IMR-90 (cell line): ENCODE measurements at regions not wholly inside any gene's neighbourhood (a gene's known extent, or its start where the extent isn't known, plus 50 kb on each side); places are given as distances from the start of the nearest gene placed in this dataset.

ENCODE experiments used
- ATAC-seq: fragments of 200-7000 bp; cut with Tn5 transposase; 2 replicates; pipeline ENCODE4 v1.9.1; 2020; ENCODE audit warnings: low read depth, mild to moderate bottlenecking, moderate library complexity
- BruUV-seq: library from RNA; stranded (reverse); fragments of 400-500 nt; replicated peaks from 2 replicates; lab custom pipeline; 2021; lab: Mats Ljungman, UMichigan
- CTCF ChIA-PET: fragments of 300-600 bp; formaldehyde crosslinking; extraction: SDS; loops from one replicate; lab custom pipeline; 2021; ENCODE audit warnings: antibody characterized with exemption; lab: Yijun Ruan, JAX
- POLR2A ChIA-PET: fragments of 300-600 bp; sonication (Branson Sonifier 250); formaldehyde crosslinking; loops from one replicate; lab custom pipeline; 2022; ENCODE audit warnings: antibody characterized with exemption; ENCODE audit not compliant: unreplicated experiment; lab: Charles Lee
- DNase-seq: peaks from one replicate; pipeline ENCODE4 v3.0.0; 2013
- H2AFZ ChIP-seq: replicated peaks from 2 replicates; pipeline ENCODE3; 2013; ENCODE audit warnings: low read length, mild to moderate bottlenecking; ENCODE audit not compliant: poor library complexity
- H2AK5ac ChIP-seq: 2 replicates; pipeline ENCODE4 v1.6.1; 2013; ENCODE audit warnings: low read depth, low read length, inconsistent platforms
- H2AK9ac ChIP-seq: replicated peaks from 2 replicates; pipeline ENCODE3; 2013; ENCODE audit warnings: mild to moderate bottlenecking, low read depth, low read length, moderate library complexity; ENCODE audit not compliant: poor library complexity
- H2BK120ac ChIP-seq: 2 replicates; pipeline ENCODE4 v1.6.1; 2013; ENCODE audit warnings: low read depth, low read length, inconsistent platforms
- H2BK15ac ChIP-seq: 3 replicates; pipeline ENCODE4 v1.6.1; 2013; ENCODE audit warnings: low read depth, low read length, inconsistent platforms
- H2BK20ac ChIP-seq: 2 replicates; pipeline ENCODE4 v1.6.1; 2013; ENCODE audit warnings: low read depth, mild to moderate bottlenecking, inconsistent platforms, low read length, moderate library complexity
- H2BK5ac ChIP-seq: 2 replicates; pipeline ENCODE4 v1.6.1; 2013; ENCODE audit warnings: mild to moderate bottlenecking, low read depth, low read length, inconsistent platforms; ENCODE audit not compliant: poor library complexity, severe bottlenecking
- H3K14ac ChIP-seq: replicated peaks from 2 replicates; pipeline ENCODE4 v1.6.1; 2013; ENCODE audit warnings: low read depth, low read length, inconsistent platforms
- H3K18ac ChIP-seq: 2 replicates; pipeline ENCODE4 v1.6.1; 2013; ENCODE audit warnings: low read depth, low read length, control low read depth
- H3K23ac ChIP-seq: 2 replicates; pipeline ENCODE4 v1.6.1; 2013; ENCODE audit warnings: low read depth, low read length, inconsistent platforms
- H3K27ac ChIP-seq: 2 replicates; pipeline ENCODE4 v1.5.1; 2013; ENCODE audit warnings: mild to moderate bottlenecking, control low read depth, low read length; ENCODE audit not compliant: insufficient read depth
- H3K27me3 ChIP-seq: 2 replicates; pipeline ENCODE4 v1.6.1; 2013; ENCODE audit warnings: low read length; ENCODE audit not compliant: control insufficient read depth, insufficient read depth
- H3K36me3 ChIP-seq: 2 replicates; pipeline ENCODE4 v1.6.1; 2013; ENCODE audit warnings: low read length, mixed read lengths; ENCODE audit not compliant: control insufficient read depth, insufficient read depth
- H3K4ac ChIP-seq: 2 replicates; pipeline ENCODE4 v1.6.1; 2013; ENCODE audit warnings: low read depth, low read length, inconsistent platforms
- H3K4me1 ChIP-seq: 2 replicates; pipeline ENCODE4 v1.6.1; 2013; ENCODE audit warnings: low read length, mixed read lengths; ENCODE audit not compliant: control insufficient read depth, insufficient read depth
- H3K4me2 ChIP-seq: 2 replicates; pipeline ENCODE4 v1.6.1; 2013; ENCODE audit warnings: low read depth, mild to moderate bottlenecking, control low read depth, low read length, moderate library complexity
- H3K4me3 ChIP-seq: 2 replicates; pipeline ENCODE4 v1.5.1; 2013; ENCODE audit warnings: low read depth, mild to moderate bottlenecking, control low read depth, low read length, moderate library complexity; ENCODE audit not compliant: insufficient read depth
- H3K56ac ChIP-seq: 2 replicates; pipeline ENCODE4 v1.6.1; 2013; ENCODE audit warnings: low read length, inconsistent platforms; ENCODE audit not compliant: insufficient read depth; ENCODE audit errors: extremely low read depth
- H3K79me1 ChIP-seq, 2 experiments: 2 replicates each; pipeline ENCODE4 v1.6.1; 2013; ENCODE audit warnings: low read length in 2 of 2, inconsistent platforms in 1 of 2, low read depth in 1 of 2
- H3K9ac ChIP-seq: 2 replicates; pipeline ENCODE4 v1.6.1; 2013; ENCODE audit warnings: low read depth, low read length, control low read depth
- H3K9me1 ChIP-seq: 2 replicates; pipeline ENCODE4 v1.6.1; 2013; ENCODE audit warnings: low read length, inconsistent platforms; ENCODE audit not compliant: insufficient read depth
- H3K9me3 ChIP-seq: 2 replicates; pipeline ENCODE4 v1.6.1; 2013; ENCODE audit warnings: low read length; ENCODE audit not compliant: control insufficient read depth, insufficient read depth
- H4K20me1 ChIP-seq: 2 replicates; pipeline ENCODE4 v1.6.1; 2013; ENCODE audit warnings: low read length, inconsistent platforms; ENCODE audit not compliant: insufficient read depth
- H4K5ac ChIP-seq: 2 replicates; pipeline ENCODE4 v1.6.1; 2013; ENCODE audit warnings: mild to moderate bottlenecking, low read depth, low read length, control low read depth
- H4K8ac ChIP-seq, 2 experiments: 2 replicates each; pipeline ENCODE4 v1.6.1; 2013; ENCODE audit warnings: low read depth in 2 of 2, low read length in 2 of 2, control low read depth in 1 of 2, inconsistent platforms in 1 of 2
- H4K91ac ChIP-seq: 2 replicates; pipeline ENCODE4 v1.6.1; 2013; ENCODE audit warnings: low read depth, low read length, inconsistent platforms; ENCODE audit not compliant: insufficient read depth
- MAFK ChIP-seq: IDR thresholded peaks from 2 replicates; pipeline ENCODE4 v1.6.1; 2012; ENCODE audit warnings: low read depth, low read length, improper control_type of control experiment
- NFE2L2 ChIP-seq: fragments of 150-350 bp; IDR thresholded peaks from 2 replicates; pipeline ENCODE4 v1.6.1; 2016; ENCODE audit warnings: low read depth, mild to moderate bottlenecking, low read length
- RCOR1 ChIP-seq: IDR thresholded peaks from 2 replicates; pipeline ENCODE4 v1.6.1; 2012; ENCODE audit warnings: mild to moderate bottlenecking, low read length, improper control_type of control experiment; ENCODE audit not compliant: insufficient replicate concordance
- WGBS, 2 experiments: methylation state at CpG; one replicate each; pipeline versions ENCODE4 v1.1.5 to v1.1.7; 2013; ENCODE audit warnings: missing lambda C conversion rate in 2 of 2; ENCODE audit not compliant: insufficient read length in 1 of 2; ENCODE audit errors: extremely low coverage in 2 of 2; 5-methylcytosine and 5-hydroxymethylcytosine counted together
- dilution Hi-C: fragments of 300-500 bp; cut with HindIII; formaldehyde crosslinking; loops from one replicate; pipeline ENCODE4 v1.14.3; 2018; ENCODE audit warnings: low sequenced_read_pairs; ENCODE audit not compliant: unreplicated experiment
- in situ Hi-C: fragments of 300-500 bp; cut with MboI; formaldehyde crosslinking; loops from 3 replicates; pipeline ENCODE4 v1.14.3; 2019; ENCODE audit warnings: low sequenced_read_pairs, inconsistent platforms, mixed read lengths
- intact Hi-C: fragments of 100-400 bp; cut with micrococcal nuclease; formaldehyde crosslinking; loops from 2 replicates; pipeline ENCODE4 v1.10.0; 2022

DNA sequence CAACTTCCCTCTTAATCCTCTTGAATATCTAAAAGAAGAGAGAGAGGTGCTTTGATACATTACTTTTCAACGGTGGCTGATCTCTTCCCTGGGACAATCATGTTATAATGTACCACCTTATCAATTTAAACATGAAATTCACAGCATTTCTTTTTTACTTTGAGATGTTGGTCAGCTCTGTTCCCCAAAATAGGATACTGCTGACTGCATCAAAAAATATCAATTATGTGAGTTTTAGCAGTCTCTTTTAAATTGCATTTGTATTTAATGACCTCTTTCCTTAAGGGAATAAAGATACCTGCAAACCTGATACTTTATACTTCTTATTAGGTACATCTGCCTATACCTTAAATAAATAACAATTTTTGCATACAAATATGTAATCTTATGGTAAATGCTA is 58.4 kb upstream of the MARCHF11 start:
- no peaks in the 10 kb centered on the region for H3K27me3 ChIP-seq
- H3K56ac ChIP-seq = no peak overlapping the region
- no peak overlapping the region for H2BK20ac ChIP-seq
- CTCF ChIA-PET = no interaction called here
- no peaks in the 10 kb centered on the region for H3K9me3 ChIP-seq
- TF ChIP-seq NFE2L2 (no peak), RCOR1 (no peak), MAFK (peak; percentile 46)
- no peak overlapping the region for H3K4me3 ChIP-seq
- H3K27ac ChIP-seq = no peak overlapping the region
- no peak overlapping the region for H3K4me2 ChIP-seq
- H3K4me1 ChIP-seq = no peaks in the 10 kb centered on the region
- dilution Hi-C loops (no loop called here), intact Hi-C loops (no loop called here), in situ Hi-C loops (no loop called here)
- H3K4ac ChIP-seq = no peak overlapping the region
- ATAC-seq = no peak
- H4K8ac ChIP-seq = no peak overlapping the region
- no peaks in the 10 kb centered on the region for H3K36me3 ChIP-seq
- no peaks in the 10 kb centered on the region for H3K79me1 ChIP-seq
- no peak overlapping the region for H3K18ac ChIP-seq
- WGBS, 2 experiments = no CpG with 5 or more reads among the region's 1 CpG
- no peak overlapping the region for H2AK5ac ChIP-seq
- no peak overlapping the region for H2BK120ac ChIP-seq
- no TSS peak for BruUV-seq
- no peak overlapping the region for H2BK5ac ChIP-seq
- POLR2A ChIA-PET = no interaction called here
- no peak overlapping the region for H3K14ac ChIP-seq
- H2AFZ ChIP-seq = no peak overlapping the region
- no peaks in the 10 kb centered on the region for H3K9me1 ChIP-seq
- H2AK9ac ChIP-seq = no peak overlapping the region
- H3K9ac ChIP-seq = no peak overlapping the region
- DNase-seq = no peak
- no peaks in the 10 kb centered on the region for H4K20me1 ChIP-seq
- no peak overlapping the region for H4K91ac ChIP-seq
- H3K23ac ChIP-seq = no peak overlapping the region
- H4K5ac ChIP-seq = no peak overlapping the region
- H2BK15ac ChIP-seq = no peak overlapping the region
